HEK293 (cell line): ENCODE measurements at regions not wholly inside any gene's neighbourhood (a gene's known extent, or its start where the extent isn't known, plus 50 kb on each side); places are given as distances from the start of the nearest gene placed in this dataset.

ENCODE experiments used
- CTCF ChIA-PET: fragments of 350-600 bp; formaldehyde crosslinking; extraction: SDS; loops from one replicate; lab custom pipeline; 2021; ENCODE audit warnings: antibody characterized with exemption; lab: Yijun Ruan, JAX
- POLR2A ChIA-PET: fragments of 300-600 bp; formaldehyde crosslinking; extraction: SDS; loops from one replicate; lab custom pipeline; 2020; ENCODE audit warnings: antibody characterized with exemption, inconsistent platforms; lab: Yijun Ruan, JAX
- H3K27ac ChIP-seq: fragments of 200-500 bp; sonication (Bioruptor generic); 2 replicates; pipeline ENCODE4 v1.5.1; 2014; ENCODE audit warnings: low read depth, low read length, control low read depth, inconsistent platforms; ENCODE audit errors: extremely low read depth
- H3K36me3 ChIP-seq, 2 experiments: fragments of 200-500 bp in 1 of 2; sonication (Bioruptor generic) in 1 of 2; 1 replicate in 1 of 2; 2 replicates in 1 of 2; pipeline ENCODE4 v1.5.1; 2014 to 2017; ENCODE audit warnings: inconsistent platforms in 2 of 2, low read length in 2 of 2; ENCODE audit not compliant: control insufficient read depth in 2 of 2, insufficient read depth in 1 of 2
- H3K4me1 ChIP-seq: fragments of 200-500 bp; sonication (Bioruptor generic); 2 replicates; pipeline ENCODE4 v1.5.1; 2014; ENCODE audit warnings: mild to moderate bottlenecking, low read length, inconsistent platforms; ENCODE audit not compliant: control insufficient read depth, insufficient read depth
- H3K4me3 ChIP-seq: 2 replicates; pipeline ENCODE4 v1.5.1; 2011; ENCODE audit warnings: low read depth, mild to moderate bottlenecking, control low read depth, low read length, moderate library complexity
- H3K9me3 ChIP-seq: fragments of 200-500 bp; sonication (Bioruptor generic); 2 replicates; pipeline ENCODE4 v1.5.1; 2014; ENCODE audit warnings: low read depth, low read length, inconsistent platforms; ENCODE audit not compliant: control insufficient read depth, insufficient read depth
- RBAK ChIP-seq: fragments of 450-650 bp; formaldehyde crosslinking; IDR thresholded peaks from 2 replicates; pipeline ENCODE4 v1.5.1; 2016; ENCODE audit warnings: missing biosample characterization, missing genetic modification characterization
- YY1 ChIP-seq: fragments of 450-650 bp; formaldehyde crosslinking; IDR thresholded peaks from 2 replicates; pipeline ENCODE4 v1.5.1; 2018; ENCODE audit warnings: missing biosample characterization, missing genetic modification characterization
- ZBTB8A ChIP-seq: fragments of 450-650 bp; formaldehyde crosslinking; IDR thresholded peaks from 2 replicates; pipeline ENCODE4 v1.5.1; 2016; ENCODE audit warnings: missing biosample characterization, missing genetic modification characterization
- ZFP41 ChIP-seq: fragments of 450-650 bp; formaldehyde crosslinking; IDR thresholded peaks from 2 replicates; pipeline ENCODE4 v1.5.1; 2016; ENCODE audit warnings: missing biosample characterization, missing genetic modification characterization, borderline replicate concordance
- ZNF169 ChIP-seq: fragments of 450-650 bp; formaldehyde crosslinking; IDR thresholded peaks from 2 replicates; pipeline ENCODE4 v1.5.1; 2016; ENCODE audit warnings: missing biosample characterization, missing genetic modification characterization
- ZNF202 ChIP-seq: fragments of 450-650 bp; formaldehyde crosslinking; IDR thresholded peaks from 2 replicates; pipeline ENCODE4 v1.5.1; 2016; ENCODE audit warnings: missing biosample characterization, missing genetic modification characterization, borderline replicate concordance
- ZNF221 ChIP-seq: fragments of 450-650 bp; formaldehyde crosslinking; IDR thresholded peaks from 2 replicates; pipeline ENCODE4 v1.5.1; 2017; ENCODE audit warnings: missing biosample characterization, missing genetic modification characterization, borderline replicate concordance
- ZNF324 ChIP-seq: fragments of 450-650 bp; formaldehyde crosslinking; IDR thresholded peaks from 2 replicates; pipeline ENCODE4 v1.5.1; 2016; ENCODE audit warnings: missing biosample characterization, missing genetic modification characterization
- ZNF416 ChIP-seq: fragments of 450-650 bp; formaldehyde crosslinking; IDR thresholded peaks from 2 replicates; pipeline ENCODE4 v1.5.1; 2016; ENCODE audit warnings: missing biosample characterization, missing genetic modification characterization
- ZNF426 ChIP-seq: fragments of 450-650 bp; formaldehyde crosslinking; IDR thresholded peaks from 2 replicates; pipeline ENCODE4 v1.5.1; 2017; ENCODE audit warnings: missing biosample characterization, missing genetic modification characterization, mild to moderate bottlenecking, inconsistent platforms, moderate library complexity
- ZNF558 ChIP-seq: fragments of 450-650 bp; formaldehyde crosslinking; IDR thresholded peaks from 2 replicates; pipeline ENCODE4 v1.5.1; 2016; ENCODE audit warnings: missing biosample characterization, missing genetic modification characterization
- ZNF654 ChIP-seq: fragments of 450-650 bp; formaldehyde crosslinking; IDR thresholded peaks from 2 replicates; pipeline ENCODE4 v1.5.1; 2016; ENCODE audit warnings: low read depth, missing biosample characterization, missing genetic modification characterization
- ZNF704 ChIP-seq: fragments of 450-650 bp; formaldehyde crosslinking; IDR thresholded peaks from 2 replicates; pipeline ENCODE4 v1.5.1; 2016; ENCODE audit warnings: missing biosample characterization, missing genetic modification characterization
- ZNF837 ChIP-seq: fragments of 450-650 bp; formaldehyde crosslinking; IDR thresholded peaks from 2 replicates; pipeline ENCODE4 v1.5.1; 2016; ENCODE audit warnings: missing biosample characterization, missing genetic modification characterization
- ZSCAN30 ChIP-seq: fragments of 450-650 bp; IDR thresholded peaks from 2 replicates; pipeline ENCODE4 v1.5.1; 2018; ENCODE audit warnings: missing biosample characterization, mild to moderate bottlenecking, missing genetic modification characterization, moderate library complexity
- ZSCAN5A ChIP-seq: fragments of 450-650 bp; formaldehyde crosslinking; IDR thresholded peaks from 2 replicates; pipeline ENCODE4 v1.5.1; 2016; ENCODE audit warnings: missing biosample characterization, missing genetic modification characterization
- ZXDB ChIP-seq: fragments of 450-650 bp; formaldehyde crosslinking; IDR thresholded peaks from 2 replicates; pipeline ENCODE4 v1.5.1; 2016; ENCODE audit warnings: missing biosample characterization, missing genetic modification characterization
- TF ChIP-seq, protein P1 (sequence below): fragments of 450-650 bp; formaldehyde crosslinking; IDR thresholded peaks from 2 replicates; pipeline ENCODE4 v1.5.1; 2017; ENCODE audit warnings: missing biosample characterization, mild to moderate bottlenecking, missing genetic modification characterization, moderate library complexity
- TF ChIP-seq, protein P2 (sequence below): fragments of 450-650 bp; formaldehyde crosslinking; IDR thresholded peaks from 2 replicates; pipeline ENCODE4 v1.5.1; 2016; ENCODE audit warnings: missing biosample characterization, missing genetic modification characterization
- TF ChIP-seq, protein P3 (sequence below): fragments of 450-650 bp; formaldehyde crosslinking; IDR thresholded peaks from 2 replicates; pipeline ENCODE4 v1.5.1; 2016; ENCODE audit warnings: missing biosample characterization, missing genetic modification characterization
- TF ChIP-seq, protein P4 (sequence below): fragments of 450-650 bp; formaldehyde crosslinking; IDR thresholded peaks from 2 replicates; pipeline ENCODE4 v1.5.1; 2016; ENCODE audit warnings: missing biosample characterization, missing genetic modification characterization

GRCh38 chr9:80231318-80232236, 659.8 kb downstream of the TLE4 start:
- TF ChIP-seq, protein P1, sequence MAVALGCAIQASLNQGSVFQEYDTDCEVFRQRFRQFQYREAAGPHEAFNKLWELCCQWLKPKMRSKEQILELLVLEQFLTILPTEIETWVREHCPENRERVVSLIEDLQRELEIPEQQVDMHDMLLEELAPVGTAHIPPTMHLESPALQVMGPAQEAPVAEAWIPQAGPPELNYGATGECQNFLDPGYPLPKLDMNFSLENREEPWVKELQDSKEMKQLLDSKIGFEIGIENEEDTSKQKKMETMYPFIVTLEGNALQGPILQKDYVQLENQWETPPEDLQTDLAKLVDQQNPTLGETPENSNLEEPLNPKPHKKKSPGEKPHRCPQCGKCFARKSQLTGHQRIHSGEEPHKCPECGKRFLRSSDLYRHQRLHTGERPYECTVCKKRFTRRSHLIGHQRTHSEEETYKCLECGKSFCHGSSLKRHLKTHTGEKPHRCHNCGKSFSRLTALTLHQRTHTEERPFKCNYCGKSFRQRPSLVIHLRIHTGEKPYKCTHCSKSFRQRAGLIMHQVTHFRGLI (tag by site-specific recombination) = no peak
- no peak for TF ChIP-seq ZFP41
- TF ChIP-seq, protein P2, sequence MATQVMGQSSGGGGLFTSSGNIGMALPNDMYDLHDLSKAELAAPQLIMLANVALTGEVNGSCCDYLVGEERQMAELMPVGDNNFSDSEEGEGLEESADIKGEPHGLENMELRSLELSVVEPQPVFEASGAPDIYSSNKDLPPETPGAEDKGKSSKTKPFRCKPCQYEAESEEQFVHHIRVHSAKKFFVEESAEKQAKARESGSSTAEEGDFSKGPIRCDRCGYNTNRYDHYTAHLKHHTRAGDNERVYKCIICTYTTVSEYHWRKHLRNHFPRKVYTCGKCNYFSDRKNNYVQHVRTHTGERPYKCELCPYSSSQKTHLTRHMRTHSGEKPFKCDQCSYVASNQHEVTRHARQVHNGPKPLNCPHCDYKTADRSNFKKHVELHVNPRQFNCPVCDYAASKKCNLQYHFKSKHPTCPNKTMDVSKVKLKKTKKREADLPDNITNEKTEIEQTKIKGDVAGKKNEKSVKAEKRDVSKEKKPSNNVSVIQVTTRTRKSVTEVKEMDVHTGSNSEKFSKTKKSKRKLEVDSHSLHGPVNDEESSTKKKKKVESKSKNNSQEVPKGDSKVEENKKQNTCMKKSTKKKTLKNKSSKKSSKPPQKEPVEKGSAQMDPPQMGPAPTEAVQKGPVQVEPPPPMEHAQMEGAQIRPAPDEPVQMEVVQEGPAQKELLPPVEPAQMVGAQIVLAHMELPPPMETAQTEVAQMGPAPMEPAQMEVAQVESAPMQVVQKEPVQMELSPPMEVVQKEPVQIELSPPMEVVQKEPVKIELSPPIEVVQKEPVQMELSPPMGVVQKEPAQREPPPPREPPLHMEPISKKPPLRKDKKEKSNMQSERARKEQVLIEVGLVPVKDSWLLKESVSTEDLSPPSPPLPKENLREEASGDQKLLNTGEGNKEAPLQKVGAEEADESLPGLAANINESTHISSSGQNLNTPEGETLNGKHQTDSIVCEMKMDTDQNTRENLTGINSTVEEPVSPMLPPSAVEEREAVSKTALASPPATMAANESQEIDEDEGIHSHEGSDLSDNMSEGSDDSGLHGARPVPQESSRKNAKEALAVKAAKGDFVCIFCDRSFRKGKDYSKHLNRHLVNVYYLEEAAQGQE = no peak
- no peak for TF ChIP-seq ZXDB
- TF ChIP-seq, protein P3, sequence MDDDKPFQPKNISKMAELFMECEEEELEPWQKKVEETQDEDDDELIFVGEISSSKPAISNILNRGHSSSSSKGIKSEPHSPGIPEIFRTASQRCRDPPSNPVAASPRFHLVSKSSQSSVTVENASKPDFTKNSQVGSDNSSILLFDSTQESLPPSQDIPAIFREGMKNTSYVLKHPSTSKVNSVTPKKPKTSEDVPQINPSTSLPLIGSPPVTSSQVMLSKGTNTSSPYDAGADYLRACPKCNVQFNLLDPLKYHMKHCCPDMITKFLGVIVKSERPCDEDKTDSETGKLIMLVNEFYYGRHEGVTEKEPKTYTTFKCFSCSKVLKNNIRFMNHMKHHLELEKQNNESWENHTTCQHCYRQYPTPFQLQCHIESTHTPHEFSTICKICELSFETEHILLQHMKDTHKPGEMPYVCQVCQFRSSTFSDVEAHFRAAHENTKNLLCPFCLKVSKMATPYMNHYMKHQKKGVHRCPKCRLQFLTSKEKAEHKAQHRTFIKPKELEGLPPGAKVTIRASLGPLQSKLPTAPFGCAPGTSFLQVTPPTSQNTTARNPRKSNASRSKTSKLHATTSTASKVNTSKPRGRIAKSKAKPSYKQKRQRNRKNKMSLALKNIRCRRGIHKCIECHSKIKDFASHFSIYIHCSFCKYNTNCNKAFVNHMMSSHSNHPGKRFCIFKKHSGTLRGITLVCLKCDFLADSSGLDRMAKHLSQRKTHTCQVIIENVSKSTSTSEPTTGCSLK (tag by site-specific recombination) = no peak
- no peaks in the 10 kb centered on the region for H3K36me3 ChIP-seq
- no peaks in the 10 kb centered on the region for H3K4me1 ChIP-seq
- CTCF ChIA-PET = interaction anchor here (0.7 to 0.8 kb wide), 2 partner anchors 21 to 157 kb away, joined by 3 to 4 read pairs; no protein-coding TSS in a partner anchor
- H3K4me3 ChIP-seq = no peak overlapping the region
- H3K27ac ChIP-seq = no peak overlapping the region
- POLR2A ChIA-PET = no interaction called here
- no peaks in the 10 kb centered on the region for H3K9me3 ChIP-seq

- POLR2A ChIA-PET = no interaction called here
- H3K36me3 ChIP-seq = no peaks in the 10 kb centered on the region
- no peak overlapping the region for H3K27ac ChIP-seq
- H3K9me3 ChIP-seq = no peaks in the 10 kb centered on the region
- CTCF ChIA-PET = no interaction called here
- H3K4me3 ChIP-seq = no peak overlapping the region
- H3K4me1 ChIP-seq = no peaks in the 10 kb centered on the region
- TF ChIP-seq ZNF704 (no peak), ZNF324 (no peak), ZNF202 (tag by site-specific recombination) (no peak), ZNF837 (tag by site-specific recombination) (no peak), ZNF558 (no peak), ZNF169 (tag by site-specific recombination) (no peak), ZNF654 (tag by site-specific recombination) (no peak), ZNF416 (no peak), ZSCAN5A (tag by site-specific recombination) (no peak), YY1 (no peak), ZNF221 (tag by site-specific recombination) (no peak), RBAK (tag by site-specific recombination) (no peak), ZBTB8A (tag by site-specific recombination) (no peak), ZSCAN30 (tag by site-specific recombination) (no peak), ZNF426 (tag by site-specific recombination) (no peak)
- TF ChIP-seq, protein P4, sequence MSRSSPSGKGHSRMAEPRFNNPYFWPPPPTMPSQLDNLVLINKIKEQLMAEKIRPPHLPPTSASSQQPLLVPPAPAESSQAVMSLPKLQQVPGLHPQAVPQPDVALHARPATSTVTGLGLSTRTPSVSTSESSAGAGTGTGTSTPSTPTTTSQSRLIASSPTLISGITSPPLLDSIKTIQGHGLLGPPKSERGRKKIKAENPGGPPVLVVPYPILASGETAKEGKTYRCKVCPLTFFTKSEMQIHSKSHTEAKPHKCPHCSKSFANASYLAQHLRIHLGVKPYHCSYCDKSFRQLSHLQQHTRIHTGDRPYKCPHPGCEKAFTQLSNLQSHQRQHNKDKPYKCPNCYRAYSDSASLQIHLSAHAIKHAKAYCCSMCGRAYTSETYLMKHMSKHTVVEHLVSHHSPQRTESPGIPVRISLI = no peak
These were observed 652.1 kb downstream of the TLE4 start for GRCh38 chr9:80223897-80224296.
